AG20443 (cell line): ENCODE measurements at regions not wholly inside any gene's neighbourhood (a gene's known extent, or its start where the extent isn't known, plus 50 kb on each side); places are given as distances from the start of the nearest gene placed in this dataset.

Source experiments
- DNase-seq: peaks from one replicate; pipeline ENCODE4 v3.0.0; 2012; ENCODE audit warnings: low spot score, mixed read lengths

DNA sequence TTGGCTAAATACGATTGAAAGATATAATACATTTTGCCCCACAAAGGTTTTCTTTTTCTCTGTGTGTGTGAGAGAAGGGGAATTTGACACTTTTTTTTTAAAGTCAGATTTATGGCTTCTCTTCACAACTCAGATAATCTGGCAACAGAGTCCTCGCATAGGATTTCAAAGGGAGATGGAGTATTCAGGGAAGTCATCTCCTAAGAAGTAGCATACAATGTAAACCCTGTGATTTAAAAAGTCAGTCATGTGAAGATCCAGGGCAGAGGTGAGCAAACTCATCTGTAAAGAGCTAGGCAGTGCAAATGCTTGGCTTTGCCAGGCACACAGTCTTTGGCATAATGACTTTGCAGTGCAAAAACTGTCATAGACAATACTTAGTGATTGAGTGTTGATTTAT is 1526.3 kb downstream of the AACS start:
- DNase-seq, result no peak

DNA sequence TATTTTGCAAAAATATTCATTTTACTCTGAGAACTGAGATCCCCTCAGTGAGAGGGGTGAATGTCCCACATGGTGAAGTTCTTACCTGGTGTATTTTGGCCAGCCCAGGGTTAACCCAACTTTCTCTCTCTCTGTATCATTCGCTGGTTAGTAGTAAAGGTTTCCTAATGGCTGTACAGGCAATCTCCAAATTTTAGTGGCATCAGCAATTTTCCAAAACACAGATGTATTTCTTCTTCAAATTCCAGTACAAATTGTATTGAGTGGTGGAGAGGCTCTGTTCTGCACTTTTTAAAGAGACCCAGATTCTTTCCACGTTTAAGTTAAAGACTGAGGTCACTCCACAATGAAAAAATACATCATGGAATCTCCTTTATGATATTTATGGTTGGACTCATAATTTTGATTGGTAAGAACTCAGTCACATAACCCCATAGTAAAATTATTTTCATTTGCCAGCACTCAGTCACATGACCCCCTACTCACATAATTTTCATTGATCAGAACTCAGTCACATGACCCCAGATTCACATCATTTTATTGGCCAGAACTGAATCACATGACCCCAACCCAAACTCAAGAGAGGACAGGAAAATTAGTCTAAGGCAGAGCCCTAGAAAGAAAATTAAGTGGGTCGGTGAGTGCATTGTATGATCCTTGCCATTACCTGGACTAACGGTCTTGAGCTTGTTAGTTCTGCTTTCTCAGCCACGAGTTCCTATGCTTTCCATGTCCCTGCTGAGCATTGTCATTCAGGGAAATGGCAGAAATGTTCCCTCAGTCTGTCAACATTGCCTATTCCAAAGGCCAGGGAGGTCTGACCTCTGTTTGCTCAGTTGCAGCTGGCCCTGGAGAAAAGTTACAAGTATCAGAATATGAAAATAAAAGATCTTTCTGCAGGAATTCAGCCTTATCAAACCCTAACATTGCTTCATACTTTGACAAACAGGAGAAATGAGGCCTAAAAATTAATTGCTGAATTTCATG is 1536.2 kb downstream of the AACS start:
- DNase-seq, result no peak

DNA sequence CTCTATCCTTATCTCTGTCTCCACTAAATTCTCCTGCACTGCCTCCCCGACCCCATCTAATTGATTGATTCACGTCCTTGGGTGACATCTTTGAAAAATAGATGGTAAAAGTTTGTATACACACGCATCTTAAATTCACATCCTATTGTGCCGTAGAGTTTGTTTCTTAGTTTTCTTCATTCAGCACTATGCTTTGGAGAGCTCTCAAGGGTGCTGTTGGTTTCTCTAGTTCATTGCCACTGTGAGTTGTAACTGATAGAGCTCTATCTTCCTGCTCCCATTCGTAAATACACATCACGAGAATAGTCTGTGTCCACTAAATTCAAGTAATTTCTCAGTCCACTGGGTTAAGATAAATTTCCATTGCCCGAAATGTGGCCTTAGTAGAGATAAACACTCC is 1537.4 kb downstream of the AACS start:
- DNase-seq, result no peak

DNA sequence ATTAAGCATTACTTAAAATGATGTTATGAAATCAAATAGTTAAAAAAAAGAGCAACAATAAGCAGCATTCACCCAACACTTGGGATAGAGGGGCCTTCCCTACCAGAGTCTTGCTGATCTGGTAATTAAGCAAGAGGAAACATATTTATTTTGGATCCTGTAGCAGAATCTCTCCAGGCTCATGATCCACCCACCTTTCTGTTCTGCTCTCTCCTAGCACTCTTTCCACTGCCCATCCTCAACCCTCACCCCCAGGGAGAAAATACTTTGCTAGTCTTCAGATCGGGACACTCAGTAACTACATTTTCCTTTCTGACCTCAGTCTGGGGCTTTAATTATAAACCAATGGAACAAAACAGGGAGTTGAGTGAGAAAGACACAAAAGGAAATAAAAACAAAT is 1541.9 kb downstream of the AACS start:
- no peak for DNase-seq

DNA sequence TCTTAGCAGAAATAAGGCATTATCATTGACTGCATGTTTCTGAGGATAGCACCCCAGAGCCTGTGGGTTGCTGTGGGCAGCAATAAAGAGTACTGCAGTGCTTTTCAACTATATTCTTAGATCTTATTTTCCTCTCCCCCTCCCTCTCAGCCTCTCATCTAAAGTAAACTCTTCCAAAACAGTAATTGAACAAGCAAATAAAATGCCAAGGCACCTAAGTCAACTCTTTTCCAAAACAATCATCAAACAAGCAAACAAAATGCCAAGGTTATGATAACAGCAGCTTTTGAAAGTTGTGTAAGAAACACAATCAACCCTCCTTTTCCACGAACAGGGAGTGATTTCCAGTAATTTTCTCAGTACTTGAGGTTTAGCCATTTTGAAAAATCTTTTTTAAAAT is 1542.6 kb downstream of the AACS start:
- no peak for DNase-seq

DNA sequence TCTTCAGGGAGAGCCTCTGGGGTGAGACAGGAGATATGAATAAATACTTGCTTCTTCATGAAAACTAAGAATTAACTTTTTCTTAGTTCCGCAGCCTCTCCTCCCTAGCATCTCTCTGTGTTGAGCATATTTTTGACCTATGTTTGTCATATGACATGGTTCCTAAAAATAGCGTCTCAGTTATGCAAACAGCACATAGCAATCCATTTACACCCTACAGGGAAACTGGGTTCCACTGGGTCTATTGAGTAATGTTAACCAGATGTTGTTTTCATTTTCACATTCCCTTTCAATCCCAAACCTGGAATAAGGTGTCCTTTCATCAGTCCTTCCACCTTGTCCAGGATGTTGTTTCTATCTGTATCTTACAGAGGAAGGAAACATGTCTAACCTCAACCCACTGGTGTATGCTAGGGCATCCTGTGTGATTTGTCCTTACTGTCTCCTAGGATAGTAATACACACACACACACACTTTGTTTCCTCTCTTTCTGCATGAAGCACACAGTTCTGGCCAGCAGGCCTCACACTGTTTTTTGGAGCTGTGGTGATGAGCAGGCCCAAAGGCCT is 1543.5 kb downstream of the AACS start:
- DNase-seq, result no peak

DNA sequence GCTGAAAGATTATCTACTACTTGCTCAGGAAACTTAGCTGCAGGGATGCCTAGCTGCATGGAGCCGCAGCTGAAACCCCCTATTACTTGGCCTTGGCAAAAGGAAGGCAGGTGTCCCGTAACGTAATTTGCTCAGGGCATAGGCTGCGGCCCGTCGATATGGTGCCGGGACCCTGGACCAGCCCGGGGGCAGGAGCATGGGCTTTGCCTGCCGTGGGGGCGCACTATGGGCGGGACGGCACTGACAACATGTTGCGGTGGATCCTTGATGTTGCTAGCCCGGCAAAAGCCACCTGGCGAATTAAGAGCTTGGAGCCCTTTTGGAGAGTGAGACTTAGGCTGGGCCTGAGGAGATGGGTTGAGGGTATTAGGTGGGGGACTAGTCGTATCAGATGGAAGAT is 1551.2 kb downstream of the AACS start:
- DNase-seq, result no peak

DNA sequence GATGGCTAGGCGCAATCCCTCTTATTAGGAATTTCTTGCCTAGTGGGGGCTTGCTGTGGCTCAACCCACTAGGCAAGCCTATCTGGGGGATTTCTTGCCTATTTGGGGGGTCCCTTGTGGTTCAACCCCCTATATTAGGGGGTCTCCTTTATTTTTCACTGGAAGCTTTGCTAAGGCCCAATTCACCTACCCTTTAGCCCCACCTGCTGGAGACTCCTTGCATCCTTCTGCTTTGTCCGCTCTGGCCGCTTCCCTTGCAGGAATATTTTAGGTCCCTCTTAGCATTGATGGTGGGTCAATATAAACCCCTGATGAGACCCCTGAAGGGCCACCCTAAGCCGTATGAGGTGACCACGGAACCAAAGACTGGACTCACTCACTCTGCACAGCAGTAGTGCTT is 1552.1 kb downstream of the AACS start:
- DNase-seq, result peak; percentile 20

DNA sequence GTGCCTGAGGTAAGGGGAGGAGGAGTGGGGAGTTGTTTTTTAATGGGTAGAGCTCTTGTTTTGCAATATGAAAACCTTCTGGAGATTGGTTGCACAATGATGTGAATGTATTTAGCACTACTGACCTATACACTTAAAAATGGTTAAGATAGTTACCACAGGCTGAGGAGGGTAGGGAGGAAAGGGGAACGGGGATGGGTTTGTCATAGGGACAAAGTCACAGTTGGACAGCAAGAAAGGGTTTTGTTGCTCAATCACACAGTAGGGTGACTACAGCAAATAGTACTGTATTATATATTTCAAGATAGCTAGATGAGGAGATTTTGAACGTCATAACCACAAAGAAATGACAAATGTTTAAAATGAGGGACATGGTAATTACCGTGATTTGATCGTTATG is 1562.4 kb downstream of the AACS start:
- DNase-seq, result no peak

DNA sequence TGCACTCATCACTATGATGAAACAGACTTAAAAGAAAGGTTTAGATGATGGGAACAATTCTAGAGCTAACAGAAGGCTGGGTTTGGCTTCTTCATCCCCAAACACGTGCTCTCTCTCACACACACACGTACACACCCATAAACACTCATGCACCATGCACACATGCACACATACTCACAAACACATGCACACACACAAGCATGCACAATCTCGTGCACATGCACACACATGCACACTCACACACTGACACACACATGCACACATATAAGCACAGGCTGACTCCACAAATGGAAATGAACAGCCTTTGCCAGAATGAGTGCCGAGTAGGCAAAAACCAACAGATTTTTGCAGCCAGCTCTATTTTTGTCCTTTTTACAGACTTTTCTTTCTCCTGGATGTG is 1571.6 kb downstream of the AACS start:
- no peak for DNase-seq

DNA sequence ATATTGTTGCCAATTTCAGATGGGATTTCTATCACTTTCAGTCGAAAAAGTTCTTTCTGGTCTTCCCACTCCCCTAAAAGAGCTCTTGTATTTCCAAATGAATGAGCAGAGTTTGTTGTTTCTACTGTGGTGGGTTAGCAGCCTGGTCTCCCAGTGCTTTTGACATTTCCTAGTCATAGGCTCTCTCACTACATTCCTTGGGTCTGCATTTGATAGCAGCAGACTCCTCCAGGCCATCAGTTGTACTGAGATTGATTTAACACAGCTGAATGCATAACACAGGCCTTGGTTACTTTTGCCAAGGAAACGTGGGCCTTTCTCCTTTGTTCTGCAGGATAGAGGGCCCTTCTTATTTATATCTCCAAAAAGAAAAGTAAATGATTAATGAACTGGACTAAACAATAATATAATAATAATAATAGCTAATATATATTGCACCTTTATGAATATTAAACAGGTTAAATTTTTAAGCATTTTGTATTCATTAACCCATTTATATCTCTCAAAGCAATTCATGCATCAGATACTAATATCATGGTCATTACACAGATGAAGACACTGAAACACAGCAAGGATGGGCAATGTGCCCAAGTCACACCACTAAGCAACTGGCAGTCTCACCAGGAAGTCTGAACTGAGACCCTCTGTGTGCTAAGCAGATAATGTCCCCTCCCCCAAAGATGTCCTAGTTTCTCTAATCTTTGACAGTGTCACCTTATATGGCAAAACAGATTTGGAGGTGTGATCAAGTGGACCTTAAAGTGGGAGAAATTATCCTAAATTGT is 1579.2 kb downstream of the AACS start:
- no peak for DNase-seq

DNA sequence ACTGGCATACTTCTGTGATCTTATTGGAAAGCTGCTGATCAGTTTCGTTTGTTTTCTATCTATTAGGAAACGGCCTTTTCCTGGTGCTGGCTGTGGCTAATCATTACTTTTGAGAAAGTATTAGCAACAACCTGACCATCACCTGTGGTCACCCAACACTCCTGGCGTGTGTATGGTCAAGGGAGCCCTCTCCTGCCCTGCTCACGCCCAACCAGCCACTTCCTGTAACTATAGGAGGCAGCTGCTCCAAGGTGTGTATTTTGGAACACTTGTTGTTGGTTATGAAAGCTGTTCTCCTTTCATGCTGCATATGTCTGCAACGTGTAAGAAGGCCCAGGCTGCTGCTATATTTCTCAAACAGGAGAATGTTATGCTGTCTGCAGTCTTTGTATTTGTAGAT is 1582.8 kb downstream of the AACS start:
- DNase-seq, result no peak

DNA sequence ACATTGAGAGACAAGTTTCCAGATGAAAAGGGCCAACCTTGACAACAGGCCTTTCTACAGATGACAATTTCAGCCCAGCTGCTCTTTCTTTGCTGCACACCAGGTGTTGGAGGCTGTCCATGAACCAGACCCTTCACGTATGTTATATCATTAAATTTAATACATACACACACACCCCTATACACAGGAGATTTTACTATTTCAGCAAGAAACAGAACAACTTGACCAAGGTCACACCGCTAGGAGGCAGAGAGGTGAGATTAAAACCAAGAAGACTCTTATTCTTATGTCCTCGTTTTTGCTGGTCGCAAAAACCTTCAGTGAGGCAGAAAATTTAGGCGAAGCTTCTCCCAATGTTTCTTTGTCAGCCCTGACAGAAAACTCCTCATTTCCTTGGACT is 1585.9 kb downstream of the AACS start:
- no peak for DNase-seq

DNA sequence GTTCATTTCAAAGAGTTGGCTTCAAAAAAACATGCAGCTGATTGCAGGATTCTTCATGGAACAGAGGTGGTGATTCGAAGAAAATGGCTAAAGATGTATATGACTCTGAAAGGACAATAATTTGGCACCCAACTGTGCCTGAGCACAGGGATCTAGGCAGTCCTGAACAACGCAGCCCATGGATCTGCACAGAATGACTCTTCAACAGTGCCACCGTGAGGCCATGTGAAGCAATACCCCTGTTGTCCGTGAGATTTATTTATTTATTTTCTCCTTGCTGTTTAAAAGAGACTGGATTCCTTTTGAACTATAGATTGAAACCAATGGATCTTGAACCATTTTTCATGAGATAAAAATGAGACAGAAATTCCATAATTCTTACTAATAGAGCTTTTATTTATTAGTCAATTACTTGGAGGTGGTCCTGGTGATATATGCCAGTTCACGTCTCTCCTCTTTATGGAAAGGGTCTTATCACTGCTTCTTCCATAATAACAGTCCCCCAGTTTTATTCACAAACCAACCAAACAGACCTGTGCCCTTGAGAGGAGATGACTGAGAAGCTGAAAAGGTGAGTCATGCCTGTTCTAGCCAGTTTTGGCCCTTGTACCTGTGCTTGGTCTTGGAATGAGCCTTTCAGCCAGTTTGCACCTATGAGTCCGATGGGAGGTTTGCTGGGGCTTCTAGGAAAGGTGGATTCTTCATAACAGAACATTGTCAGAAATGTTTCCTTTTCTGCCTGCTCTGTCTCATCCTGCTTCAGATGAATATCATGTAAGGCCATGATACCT is 1598.3 kb downstream of the AACS start:
- DNase-seq, result no peak

DNA sequence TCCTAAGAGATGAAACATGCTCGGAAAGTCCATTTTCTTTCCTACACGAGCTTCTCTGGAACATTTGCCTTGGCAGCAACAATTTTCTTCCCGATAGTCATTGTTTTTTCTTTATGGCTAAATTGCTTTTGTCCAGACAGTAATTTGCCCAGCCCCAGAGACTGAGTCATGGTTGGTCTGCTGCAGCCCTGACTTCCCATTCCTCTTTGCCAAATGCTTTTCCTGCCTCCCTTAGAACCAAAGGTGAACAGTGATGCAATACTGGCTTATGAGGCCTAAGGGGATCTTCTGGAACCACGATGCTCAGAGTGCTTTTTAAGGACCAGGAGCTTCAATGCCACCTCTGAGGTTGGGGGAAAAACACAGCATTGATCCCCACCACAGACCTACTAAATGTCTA is 1599.6 kb upstream of the TMEM132C start:
- DNase-seq, result peak; percentile 59

DNA sequence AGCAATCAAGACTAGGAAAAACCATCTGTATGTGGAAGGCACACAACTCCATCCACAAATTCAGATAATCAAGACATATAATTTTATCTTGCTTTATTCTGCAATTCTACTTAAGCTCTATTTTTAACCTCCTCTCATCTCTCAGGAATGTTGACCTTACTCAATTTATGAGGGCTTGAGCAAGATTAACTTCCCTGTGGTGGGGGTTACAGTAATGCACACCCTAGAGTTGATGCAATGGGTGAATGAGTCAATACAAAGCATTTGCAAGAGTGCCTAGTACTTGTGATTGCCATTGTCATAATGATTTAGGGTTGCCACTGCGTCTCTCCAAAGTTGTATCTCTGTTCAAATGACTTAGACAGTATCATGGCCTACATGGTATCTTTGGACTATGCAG is 1598.4 kb upstream of the TMEM132C start:
- peak; percentile 75 for DNase-seq

DNA sequence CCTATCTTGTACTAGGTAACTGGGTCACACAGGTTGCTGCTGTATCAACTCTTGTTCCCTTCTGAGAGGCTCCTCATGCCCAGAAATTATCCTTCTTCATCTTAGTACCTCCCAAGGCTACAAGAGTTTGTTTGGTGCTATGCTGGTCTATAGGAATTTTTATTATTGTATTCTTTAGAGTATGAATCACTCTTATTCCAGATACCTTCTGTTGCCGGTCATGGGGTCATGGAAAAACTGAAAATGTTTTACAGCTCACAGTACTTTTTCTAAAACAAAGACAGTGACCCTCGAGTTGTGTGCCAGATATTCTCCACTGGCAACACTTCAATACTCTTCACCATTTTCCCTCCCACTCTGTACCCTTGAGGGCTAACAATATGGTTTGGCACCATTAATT is 1598.0 kb upstream of the TMEM132C start:
- peak; percentile 37 for DNase-seq

DNA sequence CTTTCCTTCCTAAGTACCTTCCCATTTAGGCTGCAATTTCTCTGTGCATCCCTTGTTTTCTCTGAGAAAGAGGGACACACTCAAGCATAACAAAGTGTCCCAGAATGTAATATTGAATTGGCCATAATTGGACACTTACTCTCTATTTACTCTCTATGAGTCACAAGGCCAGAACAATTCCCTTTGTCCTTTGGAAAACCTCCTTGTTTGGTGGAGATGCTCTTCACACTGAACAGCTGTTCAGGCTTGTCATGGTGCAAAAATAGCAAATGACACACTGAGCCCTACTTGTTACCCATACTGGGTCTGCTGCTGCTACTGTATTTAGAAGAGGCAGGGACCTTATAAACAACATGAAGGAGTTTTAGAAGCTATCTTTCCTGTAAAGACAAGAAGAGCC is 1590.5 kb upstream of the TMEM132C start:
- DNase-seq, result no peak

DNA sequence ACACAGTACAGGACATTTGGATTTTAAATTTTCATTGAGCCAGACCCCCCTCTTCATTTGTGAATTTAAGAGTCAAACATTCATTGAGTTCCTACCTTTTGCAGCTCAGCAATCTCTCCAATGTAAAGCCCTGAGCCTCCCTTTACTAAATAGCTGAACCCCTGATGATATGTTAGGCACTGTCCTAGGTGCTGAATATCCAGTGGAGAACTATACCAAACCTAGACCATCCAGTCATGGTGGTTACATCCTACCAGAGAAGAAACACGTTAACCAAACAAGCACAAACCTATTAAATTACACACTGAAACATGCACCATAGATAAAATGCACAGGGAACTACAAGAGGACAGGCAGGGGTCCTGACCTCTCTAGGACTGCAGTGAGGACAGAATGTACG is 1585.3 kb upstream of the TMEM132C start:
- DNase-seq, result no peak

DNA sequence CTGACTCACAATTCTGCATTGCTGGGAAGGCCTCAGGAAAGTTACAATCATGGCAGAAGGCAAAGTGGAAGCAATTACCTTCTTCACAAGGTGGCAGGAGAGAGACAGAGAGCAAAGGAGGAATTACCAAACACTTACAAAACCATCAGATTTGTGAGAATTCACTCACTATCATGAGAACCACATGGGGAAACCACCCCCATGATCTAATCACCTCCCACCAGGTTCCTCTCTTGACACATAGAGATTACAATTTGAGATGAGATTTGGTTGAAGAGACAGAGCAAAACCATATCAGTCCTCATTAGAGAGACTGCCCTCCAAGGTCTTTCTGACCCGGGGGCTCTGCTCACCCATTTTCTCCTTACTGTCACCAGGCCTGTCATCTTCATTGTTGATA is 1582.3 kb upstream of the TMEM132C start:
- no peak for DNase-seq

DNA sequence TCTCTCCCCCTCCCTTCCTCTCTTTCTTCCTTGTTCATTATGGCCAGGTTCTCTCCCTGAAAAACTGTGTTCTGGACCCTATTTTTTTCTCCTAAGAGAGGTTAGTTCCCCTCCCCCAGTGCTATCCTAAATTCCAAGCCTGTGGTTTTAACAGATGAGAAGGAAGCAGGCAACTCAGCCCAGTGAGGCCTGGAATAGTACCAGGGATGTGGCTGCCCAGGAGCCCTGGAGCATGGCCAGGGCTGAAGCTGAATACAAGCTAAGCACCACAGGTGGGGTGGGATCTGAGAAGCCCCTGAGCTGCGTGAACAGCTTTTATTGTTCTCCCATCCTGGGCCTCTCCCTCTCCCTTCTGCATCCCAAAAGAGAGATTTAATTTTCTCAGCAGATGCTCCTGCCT is 1581.3 kb upstream of the TMEM132C start:
- no peak for DNase-seq

DNA sequence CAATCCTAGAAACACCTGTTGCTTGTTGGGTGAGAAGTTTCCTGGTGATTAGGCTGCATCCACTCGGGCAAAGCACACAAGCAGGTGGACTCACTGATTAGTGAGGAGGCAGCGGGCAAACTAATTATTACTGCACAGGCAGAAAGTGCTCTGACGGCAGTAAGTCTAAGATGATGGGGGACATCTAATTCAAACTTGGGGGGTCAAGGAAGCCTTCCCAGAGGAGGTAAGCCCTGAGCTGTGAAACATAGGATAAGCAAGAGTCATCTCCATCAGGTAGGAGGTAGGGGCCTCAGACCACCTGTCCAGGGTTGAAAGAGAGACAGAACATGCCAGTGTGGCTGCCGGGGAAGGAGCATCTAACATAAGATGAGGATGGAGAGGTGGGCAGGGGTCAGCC is 1578.4 kb upstream of the TMEM132C start:
- no peak for DNase-seq
